ENCODE measurements at regions not wholly inside any gene's neighbourhood (a gene's known extent, or its start where the extent isn't known, plus 50 kb on each side); places are given as distances from the start of the nearest gene placed in this dataset.

GRCh38 chr6:160899671-160900430 lies 91.7 kb upstream of the MAP3K4 start:
- DNase-seq: no peak

- no peak for DNase-seq
Measured at GRCh38 chr6:160911949-160912348, 79.6 kb upstream of the MAP3K4 start.

- DNase-seq: no peak
Measured at GRCh38 chr6:160912411-160912810, 79.2 kb upstream of the MAP3K4 start.

- DNase-seq: no peak
Measured at GRCh38 chr6:160917572-160917971, 74.0 kb upstream of the MAP3K4 start.

GRCh38 chr6:160919723-160920440 lies 71.7 kb upstream of the MAP3K4 start:
- DNase-seq: no peak

- no peak for DNase-seq
Measured at GRCh38 chr6:160921095-160921494, 70.5 kb upstream of the MAP3K4 start.

- DNase-seq: no peak
Measured at GRCh38 chr6:160926281-160927276, 65.0 kb upstream of the MAP3K4 start.

- no peak for DNase-seq
Measured at GRCh38 chr6:160927416-160927815, 64.2 kb upstream of the MAP3K4 start.

GRCh38 chr6:160929361-160929760 lies 62.2 kb upstream of the MAP3K4 start:
- DNase-seq: no peak

- no peak for DNase-seq
Measured at GRCh38 chr6:160929831-160930230, 61.7 kb upstream of the MAP3K4 start.

GRCh38 chr6:160930547-160931377 lies 60.8 kb upstream of the MAP3K4 start:
- DNase-seq: peak in 13 of 14 donors; percentile 10 to 79 (median 50)

GRCh38 chr6:160931378-160932310 lies 59.9 kb upstream of the MAP3K4 start:
- peak in 1 of 14 donors; percentile 35 for DNase-seq

GRCh38 chr6:160933256-160933655 lies 58.3 kb upstream of the MAP3K4 start:
- no peak for DNase-seq

- DNase-seq: no peak
Measured at GRCh38 chr6:160934157-160934556, 57.4 kb upstream of the MAP3K4 start.

GRCh38 chr6:160940197-160940596 lies 51.4 kb upstream of the MAP3K4 start:
- no peak for DNase-seq
